Liver (tissue), 3 donors: ENCODE measurements at regions not wholly inside any gene's neighbourhood (a gene's known extent, or its start where the extent isn't known, plus 50 kb on each side); places are given as distances from the start of the nearest gene placed in this dataset.

ENCODE experiments used
- CTCF ChIP-seq: fragments of 150-350 bp; IDR thresholded peaks from 2 replicates; pipeline ENCODE4 v1.5.1; 2017; ENCODE audit warnings: improper control_type of control experiment, low read depth, low read length; ENCODE audit not compliant: missing input control
- GABPA ChIP-seq, 2 donors: IDR thresholded peaks in 1 of 2; conservative IDR thresholded peaks in 1 of 2; 2 replicates each; pipeline ENCODE4 v1.6.1; 2016; ENCODE audit warnings: antibody characterized with exemption in 2 of 2, mild to moderate bottlenecking in 1 of 2, moderate library complexity in 1 of 2
- HNF4G ChIP-seq: IDR thresholded peaks from 2 replicates; pipeline ENCODE4 v1.6.1; 2016; ENCODE audit warnings: antibody characterized with exemption
- RAD21 ChIP-seq, 2 donors: IDR thresholded peaks; 2 replicates each; pipeline ENCODE4 v1.6.1; 2016; ENCODE audit warnings: antibody characterized with exemption in 2 of 2, mild to moderate bottlenecking in 2 of 2
- TAF1 ChIP-seq: conservative IDR thresholded peaks from 2 replicates; pipeline ENCODE4 v1.6.1; 2016; ENCODE audit warnings: antibody characterized with exemption, mild to moderate bottlenecking
- donor health status: healthy.
- donor health status: healthy.

DNA sequence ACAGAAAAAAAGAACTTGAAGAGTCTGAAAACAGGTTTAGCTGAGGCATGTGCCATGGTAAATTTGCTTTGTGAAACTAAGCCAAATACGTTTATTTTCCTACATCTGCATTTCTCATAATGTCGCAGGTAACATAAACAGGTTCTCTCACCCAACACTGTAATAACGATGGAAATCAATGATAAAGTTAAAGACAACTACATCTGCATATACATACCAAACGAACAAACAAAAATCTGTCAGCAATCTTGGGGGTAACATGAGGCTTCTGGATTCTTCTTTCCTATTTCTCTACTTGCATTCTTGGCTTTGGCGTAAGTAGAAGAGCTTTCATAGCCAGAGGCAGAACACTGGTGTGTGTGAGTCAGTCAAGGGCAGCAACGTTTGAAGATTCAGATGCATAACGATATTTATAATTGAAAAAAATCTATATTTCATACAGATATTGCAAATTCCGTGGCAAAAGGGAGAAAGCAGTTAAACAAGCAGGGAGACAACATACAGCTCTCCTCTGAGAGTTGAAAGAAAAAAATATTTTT, 195.1 kb downstream of the EDN1 start:
- TF ChIP-seq RAD21 (IDR thresholded peaks at IDR 0.05) (no peak), CTCF (no peak), GABPA (IDR thresholded peaks at IDR 0.05 in 1 of 2, conservative IDR thresholded peaks at IDR 0.05 in 1 of 2) (no peak), HNF4G (no peak), TAF1 (no peak)
